SK-N-SH (cell line): ENCODE measurements at regions not wholly inside any gene's neighbourhood (a gene's known extent, or its start where the extent isn't known, plus 50 kb on each side); places are given as distances from the start of the nearest gene placed in this dataset.
"Not testable (repeated sequence)": the region's sequence is repeated elsewhere in the genome, so short reads cannot be mapped to it uniquely, and the experiment has no call there.

Source experiments
- CTCF ChIA-PET: fragments of 300-600, 350-600 bp; formaldehyde crosslinking; extraction: SDS; loops from one replicate; lab custom pipeline; 2021; lab: Yijun Ruan, JAX
- POLR2A ChIA-PET: fragments of 350-600 bp; sonication (Branson Sonifier 250); formaldehyde crosslinking; extraction: SDS; loops from one replicate; lab custom pipeline; 2020; ENCODE audit warnings: antibody characterized with exemption, inconsistent platforms; lab: Yijun Ruan, JAX
- DNase-seq: peaks from one replicate; pipeline ENCODE4 v3.0.0; 2012
- H2AFZ ChIP-seq: fragments of 200-600 bp; sonication (generic); 2 replicates; pipeline ENCODE4 v1.8.1; 2016; ENCODE audit warnings: antibody characterized with exemption, mild to moderate bottlenecking, low read depth
- H3F3A ChIP-seq: fragments of 200-600 bp; sonication (generic); replicated peaks from 2 replicates; pipeline ENCODE3; 2016; ENCODE audit warnings: antibody characterized with exemption, mild to moderate bottlenecking; ENCODE audit not compliant: insufficient read depth
- H3K27ac ChIP-seq, 2 experiments: fragments of 200-500 bp in 1 of 2; fragments of 200-600 bp in 1 of 2; sonication (Bioruptor generic) in 1 of 2; sonication (generic), shearing (Covaris generic) in 1 of 2; 2 replicates each; pipeline versions ENCODE4 v1.5.1 to v1.6.1; 2014 to 2016; ENCODE audit warnings: low read depth in 2 of 2, inconsistent platforms in 1 of 2, low read length in 1 of 2, mild to moderate bottlenecking in 1 of 2, mixed read lengths in 1 of 2
- H3K27me3 ChIP-seq: fragments of 200-600 bp; sonication (generic), shearing (Covaris generic); 2 replicates; pipeline ENCODE4 v1.6.1; 2016; ENCODE audit warnings: mixed run types; ENCODE audit not compliant: insufficient read depth
- H3K36me3 ChIP-seq, 2 experiments: fragments of 200-500 bp in 1 of 2; fragments of 200-600 bp in 1 of 2; sonication (Bioruptor generic) in 1 of 2; sonication (generic) in 1 of 2; replicated peaks in 1 of 2; 2 replicates each; pipeline versions ENCODE3 to v1.5.1; 2014 to 2016; ENCODE audit warnings: low read length in 1 of 2, mild to moderate bottlenecking in 1 of 2; ENCODE audit not compliant: insufficient read depth in 2 of 2, control insufficient read depth in 1 of 2
- H3K4me1 ChIP-seq, 2 experiments: fragments of 200-500 bp in 1 of 2; fragments of 200-600 bp in 1 of 2; sonication (Bioruptor generic) in 1 of 2; sonication (generic), shearing (Covaris generic) in 1 of 2; 2 replicates each; pipeline versions ENCODE4 v1.5.1 to v1.6.1; 2014 to 2016; ENCODE audit warnings: low read depth in 1 of 2, low read length in 1 of 2, mixed run types in 1 of 2; ENCODE audit not compliant: insufficient read depth in 2 of 2, control insufficient read depth in 1 of 2
- H3K4me2 ChIP-seq: fragments of 200-600 bp; sonication (generic), shearing (Covaris generic); 2 replicates; pipeline ENCODE4 v1.6.1; 2017; ENCODE audit warnings: mixed run types
- H3K4me3 ChIP-seq, 2 experiments: fragments of 200-500 bp in 1 of 2; fragments of 200-600 bp in 1 of 2; sonication (Bioruptor generic) in 1 of 2; sonication (generic), shearing (Covaris generic) in 1 of 2; 2 replicates each; pipeline versions ENCODE4 v1.5.1 to v1.8.1; 2014 to 2016; ENCODE audit warnings: low read depth in 2 of 2, inconsistent platforms in 1 of 2, low read length in 1 of 2, mild to moderate bottlenecking in 1 of 2, mixed read lengths in 1 of 2, moderate library complexity in 1 of 2
- H3K79me2 ChIP-seq: fragments of 200-600 bp; sonication (generic); 2 replicates; pipeline ENCODE4 v1.8.1; 2017; ENCODE audit warnings: mild to moderate bottlenecking; ENCODE audit not compliant: insufficient read depth
- H3K9ac ChIP-seq: fragments of 200-600 bp; sonication (generic); 2 replicates; pipeline ENCODE4 v1.6.1; 2017; ENCODE audit warnings: mixed run types
- H3K9me2 ChIP-seq: fragments of 200-600 bp; sonication (generic); 2 replicates; pipeline ENCODE4 v1.6.1; 2017; ENCODE audit warnings: mixed run types
- H3K9me3 ChIP-seq: fragments of 200-600 bp; sonication (generic); 2 replicates; pipeline ENCODE4 v1.6.1; 2017; ENCODE audit warnings: mixed run types, mild to moderate bottlenecking, moderate library complexity
- H4K20me1 ChIP-seq: fragments of 200-600 bp; sonication (generic); 2 replicates; pipeline ENCODE4 v1.6.1; 2017; ENCODE audit warnings: mild to moderate bottlenecking, mixed run types; ENCODE audit not compliant: insufficient read depth
- RAD21 ChIP-seq: IDR thresholded peaks from 2 replicates; pipeline ENCODE4 v1.6.1; 2012; ENCODE audit warnings: mild to moderate bottlenecking, low read length
- USF1 ChIP-seq: IDR thresholded peaks from 2 replicates; pipeline ENCODE4 v1.4.0; 2012; ENCODE audit warnings: low read depth, borderline replicate concordance
- WGBS: methylation state at CpG from one replicate; pipeline ENCODE4 v1.1.6; 2017; ENCODE audit warnings: low lambda C conversion rate; 5-methylcytosine and 5-hydroxymethylcytosine counted together

- H3K9me3 ChIP-seq, H3K79me2 ChIP-seq, H2AFZ ChIP-seq, CTCF ChIA-PET, H4K20me1 ChIP-seq, H3F3A ChIP-seq, H3K9ac ChIP-seq, H3K27me3 ChIP-seq, H3K4me1 ChIP-seq, H3K36me3 ChIP-seq, H3K27ac ChIP-seq, POLR2A ChIA-PET, H3K9me2 ChIP-seq, H3K4me2 ChIP-seq, DNase-seq, H3K4me3 ChIP-seq: not testable (repeated sequence)
- TF ChIP-seq RAD21: 0 out of 2 replicates have a peak, but pooled peaks have one; percentile 11
- 51% methylated on average over 2 of the region's 3 CpGs for WGBS
Observed at GRCh38 chr3:125742845-125743244, 147.5 kb upstream of the OSBPL11 start.

- POLR2A ChIA-PET, H3K4me1 ChIP-seq, H3K79me2 ChIP-seq, H3K4me2 ChIP-seq, H3K9me3 ChIP-seq, H4K20me1 ChIP-seq, H3K27ac ChIP-seq, H2AFZ ChIP-seq, H3K36me3 ChIP-seq, H3K9me2 ChIP-seq, H3K27me3 ChIP-seq, H3F3A ChIP-seq, H3K4me3 ChIP-seq, H3K9ac ChIP-seq, DNase-seq: not testable (repeated sequence)
- TF ChIP-seq USF1: peak; percentile 62; the same call in 1 of the 2 replicates
- WGBS: 35% methylated on average over 1 of the region's 1 CpG
- CTCF ChIA-PET: interaction anchor here (1.1 kb wide), 1 partner anchor 9 kb away, joined by 3 read pairs; no protein-coding TSS in a partner anchor
Observed at GRCh38 chr3:125757050-125757449, 161.8 kb upstream of the OSBPL11 start.

- H2AFZ ChIP-seq, H4K20me1 ChIP-seq, H3K9ac ChIP-seq, H3K9me3 ChIP-seq, H3K79me2 ChIP-seq, H3K4me2 ChIP-seq, H3K4me1 ChIP-seq, H3K27ac ChIP-seq, H3K27me3 ChIP-seq, CTCF ChIA-PET, H3K9me2 ChIP-seq, H3K36me3 ChIP-seq, H3F3A ChIP-seq: not testable (repeated sequence)
- DNase-seq: peak; percentile 42
- H3K4me3 ChIP-seq: peak overlapping the region in 1 of 2 experiments; percentile 34; a peak in 2 of 4 replicates
- 1% methylated on average over 8 of the region's 32 CpGs for WGBS
- POLR2A ChIA-PET: interaction anchor here (0.7 kb wide), 1 partner anchor 699 kb away, joined by 3 read pairs; no protein-coding TSS in a partner anchor
Observed at GRCh38 chr3:125758641-125759130, 163.4 kb upstream of the OSBPL11 start.

GRCh38 chr3:125762601-125763000, 167.3 kb upstream of the OSBPL11 start:
- H3K27ac ChIP-seq, POLR2A ChIA-PET, H3K79me2 ChIP-seq, H3K4me2 ChIP-seq, H3F3A ChIP-seq, H3K4me1 ChIP-seq, H2AFZ ChIP-seq, H3K9ac ChIP-seq, H3K36me3 ChIP-seq, H3K9me2 ChIP-seq, H3K4me3 ChIP-seq, H3K9me3 ChIP-seq, DNase-seq, CTCF ChIA-PET, H4K20me1 ChIP-seq: not testable (repeated sequence)
- 31% methylated on average over 2 of the region's 2 CpGs for WGBS
- peaks cover 10% of the 10 kb centered on the region; the same call in 1 of the 2 replicates for H3K27me3 ChIP-seq
